WTC11 (cell line): ENCODE measurements at regions not wholly inside any gene's neighbourhood (a gene's known extent, or its start where the extent isn't known, plus 50 kb on each side); places are given as distances from the start of the nearest gene placed in this dataset.

Experiments
- ATF3 ChIP-seq: sonication (generic); formaldehyde crosslinking; conservative IDR thresholded peaks from 2 replicates; pipeline ENCODE4 v1.8.1; 2022; ENCODE audit warnings: mild to moderate bottlenecking, missing genetic modification reagents
- CTCF ChIP-seq: fragments of 200-600 bp; IDR thresholded peaks from 2 replicates; pipeline ENCODE4 v1.8.0; 2022; ENCODE audit warnings: antibody characterized with exemption

- TF ChIP-seq CTCF, result no peak
- no peak for TF ChIP-seq ATF3 (CRISPR knock-in tag)
These were observed 275.6 kb downstream of the ZNF621 start for GRCh38 chr3:40800343-40800742.
